ENCODE measurements at regions not wholly inside any gene's neighbourhood (a gene's known extent, or its start where the extent isn't known, plus 50 kb on each side); places are given as distances from the start of the nearest gene placed in this dataset.

DNA sequence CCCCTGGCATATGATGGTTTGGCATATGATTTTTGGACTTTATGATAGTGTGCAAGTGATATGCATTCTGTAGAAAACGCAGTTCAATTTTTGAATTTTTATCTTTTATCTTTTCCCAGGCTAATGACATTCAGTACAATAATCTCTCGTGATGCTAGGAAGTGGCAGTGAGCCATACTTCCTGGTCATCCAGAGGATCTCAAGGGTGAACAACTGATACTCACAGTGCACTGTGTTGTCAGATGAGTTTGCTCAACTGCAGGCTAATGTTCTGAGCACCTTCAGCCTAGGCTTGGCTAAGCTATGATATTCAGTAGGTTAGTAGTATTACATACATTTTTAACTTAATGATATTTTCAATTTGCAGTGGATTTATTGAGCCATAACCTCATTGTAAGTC lies 405.3 kb downstream of the PCDH7 start:
- H3K4me1 ChIP-seq: no peaks in the 10 kb centered on the region
- no peaks in the 10 kb centered on the region for H3K9me3 ChIP-seq
- H3K36me3 ChIP-seq: no peaks in the 10 kb centered on the region
- H3K27me3 ChIP-seq: no peaks in the 10 kb centered on the region
- DNase-seq: no peak
- no peak overlapping the region for H3K4me3 ChIP-seq
- ATAC-seq: no peak
- intact Hi-C loops (cut with DNase I; ENCODE audit: low total_unique reads): no loop called here
- no peak overlapping the region for H3K27ac ChIP-seq
- in situ Hi-C loops (cut with MboI; ENCODE audit: low sequenced_read_pairs in 4 of 4): no loop called here
- TF ChIP-seq CTCF (IDR thresholded peaks at IDR 0.05 in 4 of 5, conservative IDR thresholded peaks at IDR 0.05 in 1 of 5) (no peak), POLR2A (IDR thresholded peaks at IDR 0.05) (no peak)

DNA sequence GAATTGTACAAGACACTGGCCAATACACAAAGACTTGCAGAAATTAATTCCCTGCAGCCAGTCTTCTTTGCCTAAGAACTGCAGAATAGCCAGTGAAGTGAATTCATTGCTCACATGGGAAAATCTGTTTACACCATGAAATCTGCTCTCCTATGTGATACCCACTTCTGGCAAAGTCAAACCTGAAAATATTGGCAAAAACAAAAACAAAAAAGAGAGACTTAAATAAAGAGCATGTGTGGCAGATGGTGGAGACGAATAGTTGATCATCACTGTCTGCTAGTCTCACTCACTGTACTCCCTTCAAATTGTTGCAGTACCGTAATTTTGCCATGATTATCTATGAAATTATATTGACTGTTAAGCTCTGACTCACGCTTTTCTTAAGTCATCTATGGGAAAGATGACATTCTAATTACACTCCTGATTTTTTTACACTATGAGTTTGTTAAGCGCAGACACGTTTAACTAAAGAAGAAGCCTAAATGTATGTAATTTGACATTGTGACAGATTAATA lies 406.8 kb downstream of the PCDH7 start:
- no peak for ATAC-seq
- H3K9me3 ChIP-seq: no peaks in the 10 kb centered on the region
- TF ChIP-seq CTCF (IDR thresholded peaks at IDR 0.05 in 4 of 5, conservative IDR thresholded peaks at IDR 0.05 in 1 of 5) (no peak), POLR2A (IDR thresholded peaks at IDR 0.05) (no peak)
- no peak overlapping the region for H3K4me3 ChIP-seq
- no peaks in the 10 kb centered on the region for H3K4me1 ChIP-seq
- H3K27ac ChIP-seq: no peak overlapping the region
- in situ Hi-C loops (cut with MboI; ENCODE audit: low sequenced_read_pairs in 4 of 4): no loop called here
- DNase-seq: no peak
- intact Hi-C loops (cut with DNase I; ENCODE audit: low total_unique reads): no loop called here
- H3K36me3 ChIP-seq: no peaks in the 10 kb centered on the region
- H3K27me3 ChIP-seq: no peaks in the 10 kb centered on the region

- H3K36me3 ChIP-seq: no peaks in the 10 kb centered on the region
- no peak overlapping the region for H3K27ac ChIP-seq
- TF ChIP-seq POLR2A (IDR thresholded peaks at IDR 0.05): no peak
- TF ChIP-seq CTCF (IDR thresholded peaks at IDR 0.05 in 4 of 5, conservative IDR thresholded peaks at IDR 0.05 in 1 of 5): no peak
- no peak for ATAC-seq
- DNase-seq: no peak
- no peaks in the 10 kb centered on the region for H3K4me1 ChIP-seq
- intact Hi-C loops (cut with DNase I; ENCODE audit: low total_unique reads) (no loop called here), in situ Hi-C loops (cut with MboI; ENCODE audit: low sequenced_read_pairs in 4 of 4) (no loop called here)
- no peaks in the 10 kb centered on the region for H3K9me3 ChIP-seq
- H3K27me3 ChIP-seq: no peaks in the 10 kb centered on the region
- H3K4me3 ChIP-seq: no peak overlapping the region
Measured at GRCh38 chr4:31130930-31131329, 410.8 kb downstream of the PCDH7 start.

- Histone ChIP-seq H3K4me1 (no peaks in the 10 kb centered on the region), H3K4me3 (no peak overlapping the region), H3K27me3 (no peaks in the 10 kb centered on the region), H3K36me3 (no peaks in the 10 kb centered on the region), H3K9me3 (no peaks in the 10 kb centered on the region), H3K27ac (no peak overlapping the region)
- in situ Hi-C loops (cut with MboI; ENCODE audit: low sequenced_read_pairs in 4 of 4) (no loop called here), intact Hi-C loops (cut with DNase I; ENCODE audit: low total_unique reads) (no loop called here)
- no peak for DNase-seq
- no peak for ATAC-seq
- no peak for TF ChIP-seq CTCF (IDR thresholded peaks at IDR 0.05 in 4 of 5, conservative IDR thresholded peaks at IDR 0.05 in 1 of 5)
- no peak for TF ChIP-seq POLR2A (IDR thresholded peaks at IDR 0.05)
Measured at GRCh38 chr4:31134720-31135119, 414.6 kb downstream of the PCDH7 start.

DNA sequence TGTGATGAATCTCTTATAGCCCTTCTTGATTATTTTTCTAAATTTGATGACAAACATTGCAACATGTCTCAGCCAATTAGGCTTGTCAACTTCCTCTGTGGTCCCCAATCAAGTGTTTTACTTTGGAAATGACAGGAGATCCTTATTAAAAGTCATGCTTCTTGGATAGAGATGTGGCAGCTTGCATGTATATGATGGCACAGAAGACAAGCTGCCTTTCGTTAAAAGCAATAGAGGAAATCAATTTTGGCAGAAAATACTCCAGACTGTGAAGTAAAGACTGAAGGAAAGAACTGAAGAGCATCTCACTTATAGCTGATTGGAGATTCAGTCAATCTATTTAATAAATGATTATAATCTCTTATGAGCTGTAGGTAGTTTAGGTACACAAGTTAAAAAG lies 419.6 kb downstream of the PCDH7 start:
- Histone ChIP-seq H3K27me3 (no peaks in the 10 kb centered on the region), H3K36me3 (no peaks in the 10 kb centered on the region), H3K27ac (no peak overlapping the region), H3K4me1 (no peaks in the 10 kb centered on the region), H3K4me3 (no peak overlapping the region), H3K9me3 (no peaks in the 10 kb centered on the region)
- in situ Hi-C loops (cut with MboI; ENCODE audit: low sequenced_read_pairs in 4 of 4) (no loop called here), intact Hi-C loops (cut with DNase I; ENCODE audit: low total_unique reads) (no loop called here)
- no peak for ATAC-seq
- no peak for TF ChIP-seq CTCF (IDR thresholded peaks at IDR 0.05 in 4 of 5, conservative IDR thresholded peaks at IDR 0.05 in 1 of 5)
- TF ChIP-seq POLR2A (IDR thresholded peaks at IDR 0.05): no peak
- no peak for DNase-seq
